ENCODE measurements at regions not wholly inside any gene's neighbourhood (a gene's known extent, or its start where the extent isn't known, plus 50 kb on each side); places are given as distances from the start of the nearest gene placed in this dataset.
"Not testable (repeated sequence)": the region's sequence is repeated elsewhere in the genome, so short reads cannot be mapped to it uniquely, and the experiment has no call there.

DNA sequence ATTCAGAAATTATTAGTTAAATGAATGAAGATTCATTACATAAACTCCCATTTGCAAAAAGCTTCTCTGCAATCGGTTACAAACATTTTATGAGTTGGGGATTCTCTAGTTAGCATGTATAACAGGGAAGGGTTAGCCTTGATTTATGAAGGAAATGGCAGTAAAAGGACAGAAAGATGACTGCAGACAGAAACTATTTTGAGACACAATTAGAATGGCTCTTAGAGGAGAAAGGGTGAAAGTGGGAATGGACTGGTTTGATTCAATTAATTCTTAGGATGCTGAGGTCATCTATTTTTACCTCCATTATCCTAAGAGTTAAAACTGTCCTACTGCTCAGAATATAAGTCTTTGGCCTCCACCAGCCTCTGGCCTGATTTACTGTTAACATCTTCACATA lies 250.8 kb upstream of the DLGAP1 start:
- intact Hi-C loops (cut with DNase I): no loop called here

DNA sequence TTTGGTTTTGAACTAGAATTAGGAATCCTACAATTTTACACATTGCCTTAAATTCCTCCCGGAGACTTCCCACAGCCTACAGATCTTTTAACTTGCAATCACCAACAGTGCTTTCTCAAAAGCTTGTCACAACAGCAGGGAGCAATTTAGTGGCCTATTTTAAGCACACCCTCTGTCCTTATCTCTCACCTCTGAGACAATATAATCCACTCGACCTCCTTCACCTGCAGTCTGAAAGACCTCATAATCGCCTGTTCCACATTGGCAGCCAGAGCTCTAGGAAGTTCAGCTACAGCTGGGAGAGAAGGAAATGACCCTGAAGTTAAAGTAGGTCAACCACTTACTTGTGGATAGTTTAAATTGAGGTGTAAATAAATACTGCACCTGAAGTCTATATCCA lies 249.7 kb upstream of the DLGAP1 start:
- TF ChIP-seq, protein P1, sequence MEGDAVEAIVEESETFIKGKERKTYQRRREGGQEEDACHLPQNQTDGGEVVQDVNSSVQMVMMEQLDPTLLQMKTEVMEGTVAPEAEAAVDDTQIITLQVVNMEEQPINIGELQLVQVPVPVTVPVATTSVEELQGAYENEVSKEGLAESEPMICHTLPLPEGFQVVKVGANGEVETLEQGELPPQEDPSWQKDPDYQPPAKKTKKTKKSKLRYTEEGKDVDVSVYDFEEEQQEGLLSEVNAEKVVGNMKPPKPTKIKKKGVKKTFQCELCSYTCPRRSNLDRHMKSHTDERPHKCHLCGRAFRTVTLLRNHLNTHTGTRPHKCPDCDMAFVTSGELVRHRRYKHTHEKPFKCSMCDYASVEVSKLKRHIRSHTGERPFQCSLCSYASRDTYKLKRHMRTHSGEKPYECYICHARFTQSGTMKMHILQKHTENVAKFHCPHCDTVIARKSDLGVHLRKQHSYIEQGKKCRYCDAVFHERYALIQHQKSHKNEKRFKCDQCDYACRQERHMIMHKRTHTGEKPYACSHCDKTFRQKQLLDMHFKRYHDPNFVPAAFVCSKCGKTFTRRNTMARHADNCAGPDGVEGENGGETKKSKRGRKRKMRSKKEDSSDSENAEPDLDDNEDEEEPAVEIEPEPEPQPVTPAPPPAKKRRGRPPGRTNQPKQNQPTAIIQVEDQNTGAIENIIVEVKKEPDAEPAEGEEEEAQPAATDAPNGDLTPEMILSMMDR (IDR thresholded peaks at IDR 0.05; ENCODE audit: borderline replicate concordance, extremely low read depth, insufficient read depth): no peak
- H3K27me3 ChIP-seq (ENCODE audit: control insufficient read depth, insufficient read depth, low read length): no peaks in the 10 kb centered on the region
- DNase-seq: no peak
- no peaks in the 10 kb centered on the region for H3K4me1 ChIP-seq (ENCODE audit: control insufficient read depth in 2 of 3, insufficient read depth in 2 of 3, low read depth in 1 of 3, low read length in 3 of 3)
- H3K9ac ChIP-seq (ENCODE audit: low read length in 3 of 3): no peak overlapping the region
- H3K27ac ChIP-seq (ENCODE audit: low read depth in 2 of 2, low read length in 2 of 2): no peak overlapping the region
- no peaks in the 10 kb centered on the region for H3K36me3 ChIP-seq (ENCODE audit: control insufficient read depth in 2 of 3, insufficient read depth in 3 of 3, low read length in 3 of 3)
- FAIRE-seq: no peak
- H3K9me3 ChIP-seq (ENCODE audit: control insufficient read depth in 2 of 3, insufficient read depth in 1 of 3, low read length in 3 of 3): no peaks in the 10 kb centered on the region
- intact Hi-C loops (cut with DNase I): no loop called here
- no peak overlapping the region for H3K4me3 ChIP-seq (ENCODE audit: low read length in 3 of 3)

More for the DNA sequence above, 250.8 kb upstream of the DLGAP1 start:
- DNase-seq (peak in 1 of 5 donors; percentile 1), FAIRE-seq (no peak)
- H3K27me3 ChIP-seq (ENCODE audit: control insufficient read depth, insufficient read depth, low read length): no peaks in the 10 kb centered on the region
- H3K4me1 ChIP-seq (ENCODE audit: control insufficient read depth in 2 of 3, insufficient read depth in 2 of 3, low read depth in 1 of 3, low read length in 3 of 3): no peaks in the 10 kb centered on the region
- no peaks in the 10 kb centered on the region for H3K9me3 ChIP-seq (ENCODE audit: control insufficient read depth in 2 of 3, insufficient read depth in 1 of 3, low read length in 3 of 3)
- no peak overlapping the region for H3K27ac ChIP-seq (ENCODE audit: low read depth in 2 of 2, low read length in 2 of 2)
- no peak overlapping the region for H3K4me3 ChIP-seq (ENCODE audit: low read length in 3 of 3)
- H3K9ac ChIP-seq (ENCODE audit: low read length in 3 of 3): no peak overlapping the region
- TF ChIP-seq, protein P1 (IDR thresholded peaks at IDR 0.05; ENCODE audit: borderline replicate concordance, extremely low read depth, insufficient read depth): no peak
- no peaks in the 10 kb centered on the region for H3K36me3 ChIP-seq (ENCODE audit: control insufficient read depth in 2 of 3, insufficient read depth in 3 of 3, low read length in 3 of 3)

DNA sequence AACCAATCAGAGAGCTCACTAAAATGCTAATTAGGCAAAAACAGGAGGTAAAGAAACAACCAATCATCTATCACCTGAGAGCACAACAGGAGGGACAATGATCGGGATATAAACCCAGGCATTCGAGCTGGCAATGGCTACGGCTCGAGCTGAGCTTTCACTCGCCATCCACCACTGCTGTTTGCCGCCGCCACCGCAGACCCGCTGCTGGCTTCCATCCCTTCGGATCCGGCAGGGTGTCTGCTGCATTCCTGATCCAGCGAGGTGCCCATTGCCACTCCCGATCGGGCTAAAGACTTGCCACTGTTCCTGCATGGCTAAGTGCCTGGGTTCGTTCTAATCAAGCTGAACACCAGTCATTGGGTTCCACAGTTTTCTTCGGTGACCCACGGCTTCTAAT lies 236.7 kb upstream of the DLGAP1 start:
- TF ChIP-seq, protein P1 (IDR thresholded peaks at IDR 0.05; ENCODE audit: borderline replicate concordance, extremely low read depth, insufficient read depth): no peak
- Histone ChIP-seq H3K9ac (ENCODE audit: low read length in 3 of 3) (no peak overlapping the region), H3K36me3 (ENCODE audit: control insufficient read depth in 2 of 3, insufficient read depth in 3 of 3, low read length in 3 of 3) (no peaks in the 10 kb centered on the region), H3K9me3 (ENCODE audit: control insufficient read depth in 2 of 3, insufficient read depth in 1 of 3, low read length in 3 of 3) (no peaks in the 10 kb centered on the region), H3K27ac (ENCODE audit: low read depth in 2 of 2, low read length in 2 of 2) (no peak overlapping the region), H3K4me1 (ENCODE audit: control insufficient read depth in 2 of 3, insufficient read depth in 2 of 3, low read depth in 1 of 3, low read length in 3 of 3) (no peaks in the 10 kb centered on the region), H3K27me3 (ENCODE audit: control insufficient read depth, insufficient read depth, low read length) (no peaks in the 10 kb centered on the region), H3K4me3 (ENCODE audit: low read length in 3 of 3) (no peak overlapping the region)
- DNase-seq (no peak), FAIRE-seq (no peak)
- intact Hi-C loops (cut with DNase I): no loop called here

DNA sequence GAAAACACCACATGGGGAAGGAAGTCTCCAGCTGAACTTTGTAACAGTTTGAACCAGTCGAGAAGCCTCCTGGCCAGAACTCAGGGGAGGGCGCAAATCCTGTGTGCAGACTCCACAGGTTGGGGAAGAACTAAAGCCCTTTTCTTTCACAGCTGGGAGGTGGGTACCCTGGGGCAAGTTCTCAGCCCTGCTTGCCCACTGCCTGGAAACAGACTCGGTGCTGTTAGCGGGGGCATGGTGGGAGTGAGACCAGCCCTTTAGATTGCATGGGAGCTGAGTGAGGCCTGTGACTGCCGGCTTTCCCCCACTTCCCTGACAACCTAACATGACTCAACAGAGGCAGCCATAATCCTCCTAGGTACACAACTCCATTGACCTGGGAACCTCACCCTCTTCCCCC lies 223.6 kb upstream of the DLGAP1 start:
- H3K36me3 ChIP-seq (ENCODE audit: control insufficient read depth in 2 of 3, insufficient read depth in 3 of 3, low read length in 3 of 3); H3K27me3 ChIP-seq (ENCODE audit: control insufficient read depth, insufficient read depth, low read length); H3K4me1 ChIP-seq (ENCODE audit: control insufficient read depth in 2 of 3, insufficient read depth in 2 of 3, low read depth in 1 of 3, low read length in 3 of 3); H3K9ac ChIP-seq (ENCODE audit: low read length in 3 of 3); H3K27ac ChIP-seq (ENCODE audit: low read depth in 2 of 2, low read length in 2 of 2); H3K9me3 ChIP-seq (ENCODE audit: control insufficient read depth in 2 of 3, insufficient read depth in 1 of 3, low read length in 3 of 3); FAIRE-seq; intact Hi-C loops (cut with DNase I); H3K4me3 ChIP-seq (ENCODE audit: low read length in 3 of 3): not testable (repeated sequence)
- DNase-seq: peak in 1 of 5 donors; percentile 45
